ENCODE measurements at regions not wholly inside any gene's neighbourhood (a gene's known extent, or its start where the extent isn't known, plus 50 kb on each side); places are given as distances from the start of the nearest gene placed in this dataset.

GRCh38 chr19:31882709-31883108, 462.7 kb upstream of the ZNF507 start:
- TF ChIP-seq EP300 (IDR thresholded peaks at IDR 0.05) (no peak), CTCF (IDR thresholded peaks at IDR 0.05) (no peak), POLR2AphosphoS5 (IDR thresholded peaks at IDR 0.05) (no peak), POLR2A (IDR thresholded peaks at IDR 0.05) (no peak)

All from upper lobe of left lung (tissue), 4 donors.